Panc1 (cell line): ENCODE measurements at regions not wholly inside any gene's neighbourhood (a gene's known extent, or its start where the extent isn't known, plus 50 kb on each side); places are given as distances from the start of the nearest gene placed in this dataset.

ENCODE experiments used
- ATAC-seq: fragments of 200-7000 bp; cut with Tn5 transposase; 2 replicates; pipeline ENCODE4 v1.9.1; 2020; ENCODE audit warnings: mild to moderate bottlenecking, moderate library complexity
- BruUV-seq: library from RNA; stranded (reverse); fragments of 400-500 nt; replicated peaks from 2 replicates; lab custom pipeline; 2021; lab: Mats Ljungman, UMichigan
- CTCF ChIA-PET: fragments of 300-600 bp; sonication (Branson Sonifier 250); formaldehyde crosslinking; loops from one replicate; lab custom pipeline; 2022; ENCODE audit warnings: antibody characterized with exemption; lab: Charles Lee
- POLR2A ChIA-PET: fragments of 300-600 bp; sonication (Branson Sonifier 250); formaldehyde crosslinking; loops from one replicate; lab custom pipeline; 2022; ENCODE audit warnings: antibody characterized with exemption; lab: Charles Lee
- DNase-seq: peaks from one replicate; pipeline ENCODE4 v3.0.0-alpha.2; 2010; ENCODE audit warnings: low read depth, low spot score
- H3K27ac ChIP-seq: 2 replicates; pipeline ENCODE4 v1.5.1; 2011; ENCODE audit warnings: mild to moderate bottlenecking, low read length, inconsistent platforms
- H3K27me3 ChIP-seq: fragments of 200-500 bp; sonication (Bioruptor generic); 2 replicates; pipeline ENCODE4 v1.6.0; 2014; ENCODE audit warnings: low read length, inconsistent platforms; ENCODE audit not compliant: control insufficient read depth, insufficient read depth
- H3K36me3 ChIP-seq: fragments of 200-500 bp; sonication (Bioruptor generic); 2 replicates; pipeline ENCODE4 v1.5.1; 2014; ENCODE audit warnings: inconsistent platforms, mild to moderate bottlenecking, low read length, moderate library complexity; ENCODE audit not compliant: control insufficient read depth, insufficient read depth
- H3K4me1 ChIP-seq: 2 replicates; pipeline ENCODE4 v1.5.1; 2011; ENCODE audit warnings: inconsistent platforms, mild to moderate bottlenecking, low read length, moderate library complexity; ENCODE audit not compliant: control insufficient read depth, insufficient read depth
- H3K4me3 ChIP-seq, 2 experiments: 2 replicates each; pipeline ENCODE4 v1.5.1; 2011 to 2012; ENCODE audit warnings: low read depth in 2 of 2, low read length in 2 of 2, mild to moderate bottlenecking in 2 of 2, inconsistent platforms in 1 of 2, moderate library complexity in 1 of 2
- H3K9me3 ChIP-seq: fragments of 200-500 bp; sonication (Bioruptor generic); 2 replicates; pipeline ENCODE4 v1.5.1; 2014; ENCODE audit warnings: low read depth, mild to moderate bottlenecking, inconsistent platforms, low read length, moderate library complexity; ENCODE audit not compliant: control insufficient read depth, insufficient read depth
- CTCF ChIP-seq: fragments of 450-650 bp; IDR thresholded peaks from 2 replicates; pipeline ENCODE4 v1.5.1; 2017; ENCODE audit warnings: mild to moderate bottlenecking
- POLR2AphosphoS5 ChIP-seq: IDR thresholded peaks from 2 replicates; pipeline ENCODE4 v1.6.1; 2012; ENCODE audit warnings: mild to moderate bottlenecking, low read depth, low read length, moderate library complexity
- REST ChIP-seq, 2 experiments: IDR thresholded peaks; 2 replicates each; pipeline ENCODE4 v1.6.1; 2011 to 2012; ENCODE audit warnings: low read depth in 2 of 2, control low read depth in 1 of 2, low read length in 1 of 2, mild to moderate bottlenecking in 1 of 2, moderate library complexity in 1 of 2; ENCODE audit not compliant: insufficient read depth in 1 of 2
- SIN3A ChIP-seq: IDR thresholded peaks from 2 replicates; pipeline ENCODE4 v1.6.1; 2012; ENCODE audit warnings: low read depth, mild to moderate bottlenecking, low read length, moderate library complexity, borderline replicate concordance; ENCODE audit not compliant: insufficient read depth
- TCF7L2 ChIP-seq: IDR thresholded peaks from 2 replicates; pipeline ENCODE4 v1.6.1; 2011; ENCODE audit warnings: mild to moderate bottlenecking, low read depth, low read length, inconsistent platforms
- in situ Hi-C: cut with HindIII; loops from 2 replicates; pipeline ENCODE4 v1.10.0; 2016; ENCODE audit warnings: low sequenced_read_pairs, low pct_unique_long_range_greater_than_20kb
- intact Hi-C: fragments of 100-400 bp; cut with micrococcal nuclease; formaldehyde crosslinking; loops from one replicate; pipeline ENCODE4 v1.10.0; 2022; ENCODE audit not compliant: unreplicated experiment

- H3K4me3 ChIP-seq, result no peak overlapping the region
- DNase-seq (no peak), ATAC-seq (no peak)
- CTCF ChIA-PET, result interaction anchor here (0.6 kb wide), 1 partner anchor 31 kb away, joined by 3 read pairs; no protein-coding TSS in a partner anchor
- no peak overlapping the region for H3K27ac ChIP-seq
- in situ Hi-C loops, result no loop called here
- H3K27me3 ChIP-seq, result no peaks in the 10 kb centered on the region
- no peaks in the 10 kb centered on the region for H3K9me3 ChIP-seq
- BruUV-seq, result no TSS peak
- intact Hi-C loops, result no loop called here
- H3K36me3 ChIP-seq, result no peaks in the 10 kb centered on the region
- no peak for TF ChIP-seq TCF7L2
- no peak for TF ChIP-seq POLR2AphosphoS5
- TF ChIP-seq CTCF, result no peak
- TF ChIP-seq REST (IDR thresholded peaks at IDR 0.05; ENCODE audit: insufficient read depth in 1 of 2, low read depth in 2 of 2, low read length in 1 of 2), result no peak
- TF ChIP-seq SIN3A, result no peak
- H3K4me1 ChIP-seq, result no peaks in the 10 kb centered on the region
- POLR2A ChIA-PET, result no interaction called here
These were observed 60.0 kb upstream of the KLF9 start for GRCh38 chr9:70474413-70474812.

- in situ Hi-C loops, result no loop called here
- Histone ChIP-seq H3K9me3 (no peaks in the 10 kb centered on the region), H3K4me1 (no peaks in the 10 kb centered on the region), H3K4me3 (no peak overlapping the region), H3K27ac (no peak overlapping the region), H3K36me3 (no peaks in the 10 kb centered on the region), H3K27me3 (no peaks in the 10 kb centered on the region)
- TF ChIP-seq CTCF, result no peak
- TF ChIP-seq REST (IDR thresholded peaks at IDR 0.05; ENCODE audit: insufficient read depth in 1 of 2, low read depth in 2 of 2, low read length in 1 of 2), result no peak
- TF ChIP-seq TCF7L2, result no peak
- TF ChIP-seq POLR2AphosphoS5, result no peak
- TF ChIP-seq SIN3A, result no peak
- intact Hi-C loops, result no loop called here
- ChIA-PET CTCF (no interaction called here), POLR2A (no interaction called here)
- DNase-seq (no peak), ATAC-seq (no peak)
- no TSS peak for BruUV-seq
These were observed 58.1 kb upstream of the KLF9 start for GRCh38 chr9:70472268-70473249.
